Breast epithelium (tissue), 4 donors: ENCODE measurements at regions not wholly inside any gene's neighbourhood (a gene's known extent, or its start where the extent isn't known, plus 50 kb on each side); places are given as distances from the start of the nearest gene placed in this dataset.

Experiments used
- DNase-seq, 2 donors: peaks; one replicate each; pipeline ENCODE4 v3.0.0-alpha.2; 2019; ENCODE audit warnings: low spot score in 2 of 2
- H3K27ac ChIP-seq, 2 donors: fragments of 200-600 bp; sonication (generic) in 1 of 2; one replicate each; pipeline ENCODE4 v1.5.1; 2016 to 2019; ENCODE audit warnings: mild to moderate bottlenecking in 1 of 2
- H3K27me3 ChIP-seq, 2 donors: fragments of 200-600 bp; sonication (generic) in 1 of 2; one replicate each; pipeline versions ENCODE4 v1.5.1 to v1.6.0; 2017 to 2019; ENCODE audit warnings: control low read depth in 1 of 2, mild to moderate bottlenecking in 1 of 2
- H3K36me3 ChIP-seq: fragments of 200-600 bp; one replicate; pipeline ENCODE4 v1.5.1; 2019
- H3K4me1 ChIP-seq, 2 donors: fragments of 200-600 bp; sonication (generic); one replicate each; pipeline ENCODE4 v1.5.1; 2016 to 2019; ENCODE audit warnings: control low read depth in 1 of 2
- H3K4me3 ChIP-seq, 3 donors: fragments of 200-600 bp; sonication (generic); 1 replicate in 2 of 3; 2 replicates in 1 of 3; pipeline ENCODE4 v1.5.1; 2016 to 2019; ENCODE audit warnings: mild to moderate bottlenecking in 3 of 3, moderate library complexity in 2 of 3
- H3K9me3 ChIP-seq, 2 donors: fragments of 200-600 bp; sonication (generic) in 1 of 2; one replicate each; pipeline ENCODE4 v1.5.1; 2016 to 2019; ENCODE audit warnings: control low read depth in 1 of 2
- CTCF ChIP-seq, 3 donors: fragments of 450-650 bp; IDR thresholded peaks; one replicate each; pipeline ENCODE4 v1.5.1; 2016 to 2017; ENCODE audit warnings: antibody characterized with exemption in 3 of 3, mild to moderate bottlenecking in 3 of 3, moderate library complexity in 3 of 3
- POLR2A ChIP-seq: fragments of 450-650 bp; IDR thresholded peaks from one replicate; pipeline ENCODE4 v1.6.1; 2016; ENCODE audit warnings: antibody characterized with exemption, mild to moderate bottlenecking, moderate library complexity
- POLR2AphosphoS5 ChIP-seq, 3 donors: sonication (generic); formaldehyde crosslinking; IDR thresholded peaks; one replicate each; pipeline ENCODE4 v1.6.1; 2017; ENCODE audit warnings: antibody characterized with exemption in 3 of 3
- intact Hi-C: fragments of 100-400 bp; cut with DNase I; formaldehyde crosslinking; loops from one replicate; pipeline ENCODE4 v1.15.1; 2023; ENCODE audit warnings: low total_unique reads

- no peak for DNase-seq
- Histone ChIP-seq H3K36me3 (no peaks in the 10 kb centered on the region), H3K9me3 (no peaks in the 10 kb centered on the region), H3K27me3 (no peaks in the 10 kb centered on the region), H3K27ac (no peak overlapping the region), H3K4me3 (no peak overlapping the region), H3K4me1 (no peaks in the 10 kb centered on the region)
- intact Hi-C loops: no loop called here
- TF ChIP-seq CTCF (IDR thresholded peaks at IDR 0.05): no peak
- no peak for TF ChIP-seq POLR2AphosphoS5 (IDR thresholded peaks at IDR 0.05)
- no peak for TF ChIP-seq POLR2A
Observed at GRCh38 chr1:61581251-61581650, 143.7 kb downstream of the TM2D1 start.

- no peak for DNase-seq
- no peak overlapping the region for H3K4me3 ChIP-seq
- H3K27ac ChIP-seq: no peak overlapping the region
- intact Hi-C loops: no loop called here
- H3K9me3 ChIP-seq: no peaks in the 10 kb centered on the region
- no peaks in the 10 kb centered on the region for H3K36me3 ChIP-seq
- TF ChIP-seq CTCF (IDR thresholded peaks at IDR 0.05) (no peak), POLR2A (no peak), POLR2AphosphoS5 (IDR thresholded peaks at IDR 0.05) (no peak)
- no peaks in the 10 kb centered on the region for H3K27me3 ChIP-seq
- H3K4me1 ChIP-seq: no peaks in the 10 kb centered on the region
Observed at GRCh38 chr1:61580417-61580816, 144.5 kb downstream of the TM2D1 start.

GRCh38 chr1:61579802-61580201, 145.1 kb downstream of the TM2D1 start:
- no peaks in the 10 kb centered on the region for H3K27me3 ChIP-seq
- H3K36me3 ChIP-seq: no peaks in the 10 kb centered on the region
- H3K4me1 ChIP-seq: no peaks in the 10 kb centered on the region
- no peak for DNase-seq
- H3K27ac ChIP-seq: no peak overlapping the region
- TF ChIP-seq POLR2A (no peak), POLR2AphosphoS5 (IDR thresholded peaks at IDR 0.05) (no peak), CTCF (IDR thresholded peaks at IDR 0.05) (no peak)
- no peaks in the 10 kb centered on the region for H3K9me3 ChIP-seq
- no peak overlapping the region for H3K4me3 ChIP-seq
- intact Hi-C loops: no loop called here

GRCh38 chr1:61572046-61572445, 152.9 kb downstream of the TM2D1 start:
- Histone ChIP-seq H3K36me3 (no peaks in the 10 kb centered on the region), H3K4me1 (no peaks in the 10 kb centered on the region), H3K9me3 (no peaks in the 10 kb centered on the region), H3K4me3 (no peak overlapping the region), H3K27ac (no peak overlapping the region), H3K27me3 (no peaks in the 10 kb centered on the region)
- intact Hi-C loops: no loop called here
- no peak for TF ChIP-seq POLR2AphosphoS5 (IDR thresholded peaks at IDR 0.05)
- no peak for DNase-seq

GRCh38 chr1:61570191-61570590, 154.8 kb downstream of the TM2D1 start:
- TF ChIP-seq POLR2A: no peak
- no peak for TF ChIP-seq CTCF (IDR thresholded peaks at IDR 0.05)
- TF ChIP-seq POLR2AphosphoS5 (IDR thresholded peaks at IDR 0.05): no peak
- intact Hi-C loops: no loop called here

GRCh38 chr1:61569303-61569621, 155.7 kb downstream of the TM2D1 start:
- no peaks in the 10 kb centered on the region for H3K4me1 ChIP-seq
- TF ChIP-seq POLR2AphosphoS5 (IDR thresholded peaks at IDR 0.05) (no peak), CTCF (IDR thresholded peaks at IDR 0.05) (no peak), POLR2A (no peak)
- H3K36me3 ChIP-seq: no peaks in the 10 kb centered on the region
- peaks cover 15 to 19% of the 10 kb centered on the region in 2 donors for H3K9me3 ChIP-seq
- no peak for DNase-seq
- intact Hi-C loops: no loop called here
- no peak overlapping the region for H3K27ac ChIP-seq
- H3K4me3 ChIP-seq: no peak overlapping the region
- H3K27me3 ChIP-seq: no peaks in the 10 kb centered on the region

More at GRCh38 chr1:61570191-61570590, 154.8 kb downstream of the TM2D1 start:
- no peaks in the 10 kb centered on the region for H3K36me3 ChIP-seq
- no peak overlapping the region for H3K4me3 ChIP-seq
- H3K4me1 ChIP-seq: no peaks in the 10 kb centered on the region
- DNase-seq: no peak
- H3K27ac ChIP-seq: no peak overlapping the region
- no peaks in the 10 kb centered on the region for H3K27me3 ChIP-seq
- peaks cover 15% of the 10 kb centered on the region in 2 donors for H3K9me3 ChIP-seq
